Embryonic facial prominence (tissue), 1 donor: ENCODE measurements at regions not wholly inside any gene's neighbourhood (a gene's known extent, or its start where the extent isn't known, plus 50 kb on each side); places are given as distances from the start of the nearest gene placed in this dataset.

Source experiments
- DNase-seq: peaks from one replicate; pipeline ENCODE4 v3.0.0-alpha.2; 2016; ENCODE audit errors: extremely low spot score

GRCh38 chr20:48205281-48205782 lies 420.1 kb upstream of the SULF2 start:
- no peak for DNase-seq

GRCh38 chr20:48204499-48204898 lies 419.2 kb upstream of the SULF2 start:
- no peak for DNase-seq

- DNase-seq: no peak
These were observed 418.0 kb upstream of the SULF2 start for GRCh38 chr20:48203252-48203651.

GRCh38 chr20:48202334-48203113 lies 417.2 kb upstream of the SULF2 start:
- DNase-seq: no peak

- no peak for DNase-seq
These were observed 416.6 kb upstream of the SULF2 start for GRCh38 chr20:48201885-48202284.

GRCh38 chr20:48201188-48201587 lies 415.9 kb upstream of the SULF2 start:
- no peak for DNase-seq

- DNase-seq: no peak
These were observed 413.7 kb upstream of the SULF2 start for GRCh38 chr20:48198929-48199451.

GRCh38 chr20:48197066-48197465 lies 411.8 kb upstream of the SULF2 start:
- DNase-seq: no peak

- no peak for DNase-seq
These were observed 411.2 kb upstream of the SULF2 start for GRCh38 chr20:48196486-48196885.

GRCh38 chr20:48196001-48196400 lies 410.7 kb upstream of the SULF2 start:
- no peak for DNase-seq

- DNase-seq: no peak
These were observed 410.0 kb upstream of the SULF2 start for GRCh38 chr20:48195121-48195870.

GRCh38 chr20:48194583-48194982 lies 409.3 kb upstream of the SULF2 start:
- DNase-seq: no peak

GRCh38 chr20:48193627-48194425 lies 408.5 kb upstream of the SULF2 start:
- no peak for DNase-seq

GRCh38 chr20:48192109-48192508 lies 406.8 kb upstream of the SULF2 start:
- no peak for DNase-seq

- no peak for DNase-seq
These were observed 405.9 kb upstream of the SULF2 start for GRCh38 chr20:48191200-48191599.

- no peak for DNase-seq
These were observed 405.5 kb upstream of the SULF2 start for GRCh38 chr20:48190757-48191156.

- DNase-seq: no peak
These were observed 403.9 kb upstream of the SULF2 start for GRCh38 chr20:48189181-48189580.

GRCh38 chr20:48187851-48188250 lies 402.6 kb upstream of the SULF2 start:
- DNase-seq: no peak

GRCh38 chr20:48186915-48187314 lies 401.6 kb upstream of the SULF2 start:
- DNase-seq: no peak

- DNase-seq: no peak
These were observed 401.2 kb upstream of the SULF2 start for GRCh38 chr20:48186447-48186846.

- no peak for DNase-seq
These were observed 398.9 kb upstream of the SULF2 start for GRCh38 chr20:48184229-48184628.
